Liver (tissue), 3 donors: ENCODE measurements at regions not wholly inside any gene's neighbourhood (a gene's known extent, or its start where the extent isn't known, plus 50 kb on each side); places are given as distances from the start of the nearest gene placed in this dataset.

Experiments
- ATF3 ChIP-seq: IDR thresholded peaks from 2 replicates; pipeline ENCODE4 v1.6.1; 2016; ENCODE audit warnings: antibody characterized with exemption
- EGR1 ChIP-seq, 2 donors: IDR thresholded peaks; 2 replicates each; pipeline ENCODE4 v1.6.1; 2016 to 2018; ENCODE audit warnings: antibody characterized with exemption in 2 of 2, low read depth in 2 of 2
- FOXA1 ChIP-seq: IDR thresholded peaks from 2 replicates; pipeline ENCODE4 v1.6.1; 2016; ENCODE audit warnings: antibody characterized with exemption
- HNF4G ChIP-seq: IDR thresholded peaks from 2 replicates; pipeline ENCODE4 v1.6.1; 2016; ENCODE audit warnings: antibody characterized with exemption
- JUND ChIP-seq, 2 donors: IDR thresholded peaks; 2 replicates each; pipeline ENCODE4 v1.6.1; 2016; ENCODE audit warnings: antibody characterized with exemption in 2 of 2
- MAX ChIP-seq: IDR thresholded peaks from 2 replicates; pipeline ENCODE4 v1.6.1; 2016; ENCODE audit warnings: antibody characterized with exemption
- RAD21 ChIP-seq, 2 donors: IDR thresholded peaks; 2 replicates each; pipeline ENCODE4 v1.6.1; 2016; ENCODE audit warnings: antibody characterized with exemption in 2 of 2, mild to moderate bottlenecking in 2 of 2
- REST ChIP-seq: IDR thresholded peaks from 2 replicates; pipeline ENCODE4 v1.6.1; 2016; ENCODE audit warnings: antibody characterized with exemption, mild to moderate bottlenecking
- RXRA ChIP-seq, 2 donors: IDR thresholded peaks; 2 replicates each; pipeline ENCODE4 v1.6.1; 2017 to 2018; ENCODE audit warnings: antibody characterized with exemption in 2 of 2, mild to moderate bottlenecking in 1 of 2
- SP1 ChIP-seq: IDR thresholded peaks from 2 replicates; pipeline ENCODE4 v1.6.1; 2018; ENCODE audit warnings: antibody characterized with exemption, mild to moderate bottlenecking
- TAF1 ChIP-seq: conservative IDR thresholded peaks from 2 replicates; pipeline ENCODE4 v1.6.1; 2016; ENCODE audit warnings: antibody characterized with exemption, mild to moderate bottlenecking
- YY1 ChIP-seq: IDR thresholded peaks from 2 replicates; pipeline ENCODE4 v1.6.1; 2016; ENCODE audit warnings: antibody characterized with exemption, mild to moderate bottlenecking
- ZBTB33 ChIP-seq: IDR thresholded peaks from 2 replicates; pipeline ENCODE4 v1.6.1; 2016; ENCODE audit warnings: antibody characterized with exemption
- TF ChIP-seq, protein P1 (sequence below): fragments of 150-350 bp; IDR thresholded peaks from 2 replicates; pipeline ENCODE4 v1.5.1; 2017; ENCODE audit warnings: improper control_type of control experiment, low read depth, low read length; ENCODE audit not compliant: missing input control
- donor health status: healthy.
- donor health status: healthy.

DNA sequence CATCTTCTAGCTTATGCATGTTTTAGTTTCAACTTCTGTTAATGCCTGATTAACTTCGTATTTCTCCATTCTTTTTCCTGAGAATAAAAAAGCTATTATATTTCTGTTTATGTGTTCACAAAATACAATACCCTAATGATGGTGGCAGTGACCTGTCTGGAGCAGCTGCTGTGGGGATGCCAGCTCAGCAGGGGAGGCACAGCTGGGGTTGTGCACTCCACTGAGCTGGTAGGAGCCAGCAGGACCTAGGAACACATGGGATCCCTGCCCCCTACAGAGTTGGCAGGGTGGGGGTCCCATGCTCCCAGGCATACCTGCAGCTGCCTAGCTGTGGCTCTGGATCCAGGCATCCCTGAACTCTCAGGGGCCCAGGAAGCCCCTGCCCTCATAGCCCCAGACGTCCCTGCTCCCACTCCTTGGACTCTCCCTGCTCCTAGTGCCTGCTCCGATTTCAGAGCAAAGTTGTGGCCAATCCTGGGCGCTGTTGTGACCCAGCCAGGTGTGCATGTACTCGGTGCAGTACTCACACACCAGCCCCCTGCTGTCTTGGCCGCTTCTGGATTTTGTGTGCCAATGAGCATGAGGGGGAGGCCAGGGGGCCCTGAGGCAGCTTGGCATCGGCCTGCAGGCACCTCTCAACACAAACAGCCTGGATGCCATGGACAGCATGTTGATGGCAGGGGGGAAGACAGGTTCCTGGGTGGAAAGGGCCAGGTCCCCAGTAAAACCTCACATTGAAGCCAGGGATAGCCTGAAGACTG, 546.0 kb downstream of the ZNF804A start:
- TF ChIP-seq RXRA (IDR thresholded peaks at IDR 0.05) (no peak), SP1 (no peak), YY1 (no peak), JUND (IDR thresholded peaks at IDR 0.05) (no peak), REST (no peak), RAD21 (IDR thresholded peaks at IDR 0.05) (no peak), MAX (no peak), TAF1 (no peak), ZBTB33 (no peak), EGR1 (IDR thresholded peaks at IDR 0.05; ENCODE audit: low read depth in 2 of 2) (no peak), HNF4G (no peak), ATF3 (no peak), FOXA1 (no peak)
- TF ChIP-seq, protein P1, sequence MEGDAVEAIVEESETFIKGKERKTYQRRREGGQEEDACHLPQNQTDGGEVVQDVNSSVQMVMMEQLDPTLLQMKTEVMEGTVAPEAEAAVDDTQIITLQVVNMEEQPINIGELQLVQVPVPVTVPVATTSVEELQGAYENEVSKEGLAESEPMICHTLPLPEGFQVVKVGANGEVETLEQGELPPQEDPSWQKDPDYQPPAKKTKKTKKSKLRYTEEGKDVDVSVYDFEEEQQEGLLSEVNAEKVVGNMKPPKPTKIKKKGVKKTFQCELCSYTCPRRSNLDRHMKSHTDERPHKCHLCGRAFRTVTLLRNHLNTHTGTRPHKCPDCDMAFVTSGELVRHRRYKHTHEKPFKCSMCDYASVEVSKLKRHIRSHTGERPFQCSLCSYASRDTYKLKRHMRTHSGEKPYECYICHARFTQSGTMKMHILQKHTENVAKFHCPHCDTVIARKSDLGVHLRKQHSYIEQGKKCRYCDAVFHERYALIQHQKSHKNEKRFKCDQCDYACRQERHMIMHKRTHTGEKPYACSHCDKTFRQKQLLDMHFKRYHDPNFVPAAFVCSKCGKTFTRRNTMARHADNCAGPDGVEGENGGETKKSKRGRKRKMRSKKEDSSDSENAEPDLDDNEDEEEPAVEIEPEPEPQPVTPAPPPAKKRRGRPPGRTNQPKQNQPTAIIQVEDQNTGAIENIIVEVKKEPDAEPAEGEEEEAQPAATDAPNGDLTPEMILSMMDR = no peak
